Skeletal muscle tissue (tissue), 3 donors: ENCODE measurements at regions not wholly inside any gene's neighbourhood (a gene's known extent, or its start where the extent isn't known, plus 50 kb on each side); places are given as distances from the start of the nearest gene placed in this dataset.

Experiments
- H3K27ac ChIP-seq: one replicate; pipeline ENCODE4 v1.7.0; 2013; ENCODE audit warnings: mild to moderate bottlenecking, low read depth, low read length, inconsistent platforms
- H3K27me3 ChIP-seq, 3 donors: one replicate each; pipeline ENCODE4 v1.7.0; 2013; ENCODE audit warnings: low read length in 3 of 3; ENCODE audit not compliant: control insufficient read depth in 3 of 3, insufficient read depth in 3 of 3
- H3K36me3 ChIP-seq, 3 donors: one replicate each; pipeline ENCODE4 v1.7.0; 2013; ENCODE audit warnings: low read length in 3 of 3; ENCODE audit not compliant: control insufficient read depth in 3 of 3, insufficient read depth in 3 of 3
- H3K4me1 ChIP-seq, 3 donors: one replicate each; pipeline ENCODE4 v1.7.0; 2013; ENCODE audit warnings: low read length in 3 of 3, mild to moderate bottlenecking in 3 of 3; ENCODE audit not compliant: control insufficient read depth in 3 of 3, insufficient read depth in 3 of 3
- H3K4me3 ChIP-seq, 3 donors: one replicate each; pipeline ENCODE4 v1.7.0; 2013; ENCODE audit warnings: low read length in 3 of 3
- H3K9ac ChIP-seq, 3 donors: one replicate each; pipeline ENCODE4 v1.7.0; 2013; ENCODE audit warnings: low read length in 3 of 3, mild to moderate bottlenecking in 3 of 3, moderate library complexity in 2 of 3, low read depth in 1 of 3
- H3K9me3 ChIP-seq, 3 donors: one replicate each; pipeline ENCODE4 v1.7.0; 2013; ENCODE audit warnings: low read length in 3 of 3; ENCODE audit not compliant: control insufficient read depth in 3 of 3
- donor health status: Osteomylitis.

- no peaks in the 10 kb centered on the region for H3K4me1 ChIP-seq
- no peaks in the 10 kb centered on the region for H3K9me3 ChIP-seq
- no peaks in the 10 kb centered on the region for H3K36me3 ChIP-seq
- H3K9ac ChIP-seq = no peak overlapping the region
- no peaks in the 10 kb centered on the region for H3K27me3 ChIP-seq
- H3K27ac ChIP-seq = no peak overlapping the region
- no peak overlapping the region for H3K4me3 ChIP-seq
These were observed 172.2 kb downstream of the CHRM3 start for GRCh38 chr1:239558559-239558958.

GRCh38 chr1:239558991-239559390, 172.6 kb downstream of the CHRM3 start:
- Histone ChIP-seq H3K9me3 (no peaks in the 10 kb centered on the region), H3K4me1 (no peaks in the 10 kb centered on the region), H3K27me3 (no peaks in the 10 kb centered on the region), H3K27ac (no peak overlapping the region), H3K4me3 (no peak overlapping the region), H3K9ac (no peak overlapping the region), H3K36me3 (no peaks in the 10 kb centered on the region)

- Histone ChIP-seq H3K9ac (no peak overlapping the region), H3K4me3 (no peak overlapping the region), H3K27me3 (no peaks in the 10 kb centered on the region), H3K9me3 (no peaks in the 10 kb centered on the region), H3K27ac (no peak overlapping the region), H3K36me3 (no peaks in the 10 kb centered on the region), H3K4me1 (no peaks in the 10 kb centered on the region)
These were observed 174.6 kb downstream of the CHRM3 start for GRCh38 chr1:239560921-239561320.

GRCh38 chr1:239562095-239562494, 175.7 kb downstream of the CHRM3 start:
- Histone ChIP-seq H3K4me1 (no peaks in the 10 kb centered on the region), H3K9me3 (no peaks in the 10 kb centered on the region), H3K9ac (no peak overlapping the region), H3K27me3 (no peaks in the 10 kb centered on the region), H3K27ac (no peak overlapping the region), H3K4me3 (no peak overlapping the region), H3K36me3 (no peaks in the 10 kb centered on the region)

GRCh38 chr1:239563681-239564080, 177.3 kb downstream of the CHRM3 start:
- Histone ChIP-seq H3K36me3 (no peaks in the 10 kb centered on the region), H3K9me3 (no peaks in the 10 kb centered on the region), H3K27ac (no peak overlapping the region), H3K4me3 (no peak overlapping the region), H3K27me3 (no peaks in the 10 kb centered on the region), H3K4me1 (no peaks in the 10 kb centered on the region), H3K9ac (no peak overlapping the region)

GRCh38 chr1:239566074-239566473, 179.7 kb downstream of the CHRM3 start:
- Histone ChIP-seq H3K36me3 (no peaks in the 10 kb centered on the region), H3K4me1 (no peaks in the 10 kb centered on the region), H3K27ac (no peak overlapping the region), H3K4me3 (no peak overlapping the region), H3K27me3 (no peaks in the 10 kb centered on the region), H3K9me3 (no peaks in the 10 kb centered on the region), H3K9ac (no peak overlapping the region)

GRCh38 chr1:239570878-239571277, 184.5 kb downstream of the CHRM3 start:
- no peak overlapping the region for H3K4me3 ChIP-seq
- no peak overlapping the region for H3K9ac ChIP-seq
- H3K36me3 ChIP-seq = no peaks in the 10 kb centered on the region
- H3K27ac ChIP-seq = no peak overlapping the region
- no peaks in the 10 kb centered on the region for H3K27me3 ChIP-seq
- H3K4me1 ChIP-seq = no peaks in the 10 kb centered on the region
- no peaks in the 10 kb centered on the region for H3K9me3 ChIP-seq

GRCh38 chr1:239572183-239572582, 185.8 kb downstream of the CHRM3 start:
- Histone ChIP-seq H3K9ac (no peak overlapping the region), H3K27ac (no peak overlapping the region), H3K4me3 (no peak overlapping the region), H3K27me3 (no peaks in the 10 kb centered on the region), H3K36me3 (no peaks in the 10 kb centered on the region), H3K4me1 (no peaks in the 10 kb centered on the region), H3K9me3 (no peaks in the 10 kb centered on the region)

GRCh38 chr1:239574112-239574511, 187.7 kb downstream of the CHRM3 start:
- no peaks in the 10 kb centered on the region for H3K4me1 ChIP-seq
- H3K4me3 ChIP-seq = no peak overlapping the region
- no peak overlapping the region for H3K9ac ChIP-seq
- no peak overlapping the region for H3K27ac ChIP-seq
- no peaks in the 10 kb centered on the region for H3K9me3 ChIP-seq
- H3K27me3 ChIP-seq = no peaks in the 10 kb centered on the region
- H3K36me3 ChIP-seq = no peaks in the 10 kb centered on the region

GRCh38 chr1:239575113-239575512, 188.7 kb downstream of the CHRM3 start:
- H3K27ac ChIP-seq = no peak overlapping the region

GRCh38 chr1:239583536-239583935, 197.2 kb downstream of the CHRM3 start:
- Histone ChIP-seq H3K4me3 (no peak overlapping the region), H3K9ac (no peak overlapping the region), H3K9me3 (no peaks in the 10 kb centered on the region), H3K27me3 (no peaks in the 10 kb centered on the region), H3K27ac (no peak overlapping the region), H3K36me3 (no peaks in the 10 kb centered on the region), H3K4me1 (no peaks in the 10 kb centered on the region)

More at GRCh38 chr1:239575113-239575512, 188.7 kb downstream of the CHRM3 start:
- H3K9me3 ChIP-seq = no peaks in the 10 kb centered on the region
- no peaks in the 10 kb centered on the region for H3K27me3 ChIP-seq
- no peak overlapping the region for H3K9ac ChIP-seq
- H3K4me3 ChIP-seq = no peak overlapping the region
- no peaks in the 10 kb centered on the region for H3K36me3 ChIP-seq
- no peaks in the 10 kb centered on the region for H3K4me1 ChIP-seq
